H9 (cell line): ENCODE measurements at regions not wholly inside any gene's neighbourhood (a gene's known extent, or its start where the extent isn't known, plus 50 kb on each side); places are given as distances from the start of the nearest gene placed in this dataset.

Experiments used
- DNase-seq: peaks from one replicate; pipeline ENCODE4 v3.0.0-alpha.2; 2017
- H2AFZ ChIP-seq: one replicate; pipeline ENCODE4 v1.6.1; 2013; ENCODE audit warnings: mild to moderate bottlenecking, low read length, control low read depth, moderate library complexity
- H2AK5ac ChIP-seq: 2 replicates; pipeline ENCODE4 v1.6.1; 2013; ENCODE audit warnings: low read length, control low read depth, mixed read lengths; ENCODE audit not compliant: insufficient read length
- H2BK120ac ChIP-seq: one replicate; pipeline ENCODE4 v1.6.1; 2013; ENCODE audit warnings: low read depth, mild to moderate bottlenecking, low read length, control low read depth, inconsistent platforms; ENCODE audit not compliant: poor library complexity, severe bottlenecking
- H2BK12ac ChIP-seq: 2 replicates; pipeline ENCODE4 v1.6.1; 2013; ENCODE audit warnings: low read length, control low read depth, mixed read lengths, low read depth; ENCODE audit not compliant: insufficient read length
- H2BK15ac ChIP-seq: 2 replicates; pipeline ENCODE4 v1.6.1; 2013; ENCODE audit warnings: low read depth, low read length, control low read depth
- H2BK20ac ChIP-seq: one replicate; pipeline ENCODE4 v1.6.1; 2013; ENCODE audit warnings: low read depth, mild to moderate bottlenecking, low read length, control low read depth, inconsistent platforms; ENCODE audit not compliant: poor library complexity, severe bottlenecking
- H2BK5ac ChIP-seq: 2 replicates; pipeline ENCODE4 v1.6.1; 2013; ENCODE audit warnings: low read length, control low read depth, mixed read lengths; ENCODE audit not compliant: insufficient read length
- H3K14ac ChIP-seq: 2 replicates; pipeline ENCODE4 v1.6.1; 2013; ENCODE audit warnings: low read length, control low read depth; ENCODE audit not compliant: insufficient read depth
- H3K18ac ChIP-seq: 2 replicates; pipeline ENCODE4 v1.6.1; 2013; ENCODE audit warnings: low read depth, mild to moderate bottlenecking, mixed read lengths, low read length, control low read depth; ENCODE audit not compliant: insufficient read length
- H3K23ac ChIP-seq: 2 replicates; pipeline ENCODE4 v1.6.1; 2013; ENCODE audit warnings: low read length, control low read depth, mixed read lengths, low read depth; ENCODE audit not compliant: insufficient read length
- H3K23me2 ChIP-seq: 2 replicates; pipeline ENCODE4 v1.6.1; 2013; ENCODE audit warnings: low read depth, mild to moderate bottlenecking, mixed read lengths, low read length, control low read depth; ENCODE audit not compliant: insufficient read length, poor library complexity, severe bottlenecking
- H3K27ac ChIP-seq: 2 replicates; pipeline ENCODE4 v1.5.1; 2013; ENCODE audit warnings: low read length, control low read depth, mixed read lengths, low read depth; ENCODE audit not compliant: insufficient read length
- H3K27me3 ChIP-seq: 2 replicates; pipeline ENCODE4 v1.6.1; 2013; ENCODE audit warnings: low read length, control low read depth, inconsistent platforms; ENCODE audit not compliant: insufficient read depth
- H3K4ac ChIP-seq: 2 replicates; pipeline ENCODE4 v1.6.1; 2013; ENCODE audit warnings: low read depth, mild to moderate bottlenecking, control low read depth, inconsistent platforms, low read length, moderate library complexity
- H3K4me1 ChIP-seq: 2 replicates; pipeline ENCODE4 v1.6.1; 2013; ENCODE audit warnings: low read length, control low read depth, inconsistent platforms; ENCODE audit not compliant: insufficient read depth
- H3K4me2 ChIP-seq: 2 replicates; pipeline ENCODE4 v1.6.1; 2013; ENCODE audit warnings: low read length, control low read depth, mixed read lengths; ENCODE audit not compliant: insufficient read length, insufficient read depth
- H3K56ac ChIP-seq: 2 replicates; pipeline ENCODE4 v1.6.1; 2013; ENCODE audit warnings: low read depth, mild to moderate bottlenecking, mixed read lengths, low read length, control low read depth; ENCODE audit not compliant: insufficient read length
- H3K79me1 ChIP-seq: 2 replicates; pipeline ENCODE4 v1.6.1; 2013; ENCODE audit warnings: low read depth, mild to moderate bottlenecking, moderate library complexity, low read length, control low read depth, inconsistent platforms; ENCODE audit not compliant: insufficient read depth, poor library complexity, severe bottlenecking
- H3K79me2 ChIP-seq: 2 replicates; pipeline ENCODE4 v1.6.1; 2013; ENCODE audit warnings: low read length, control low read depth, inconsistent platforms; ENCODE audit not compliant: insufficient read depth
- H3K9ac ChIP-seq: 2 replicates; pipeline ENCODE4 v1.6.1; 2013; ENCODE audit warnings: low read length, control low read depth, mixed read lengths; ENCODE audit not compliant: insufficient read length; ENCODE audit errors: extremely low read depth
- H3K9me3 ChIP-seq: one replicate; pipeline ENCODE4 v1.6.1; 2013; ENCODE audit warnings: low read depth, low read length, inconsistent platforms; ENCODE audit not compliant: control insufficient read depth
- H3T11ph ChIP-seq: one replicate; pipeline ENCODE4 v1.6.1; 2013; ENCODE audit warnings: mild to moderate bottlenecking, low read length, control low read depth, inconsistent platforms
- H4K20me1 ChIP-seq: one replicate; pipeline ENCODE4 v1.6.1; 2013; ENCODE audit not compliant: control insufficient read depth, insufficient read length, insufficient read depth
- H4K5ac ChIP-seq: 2 replicates; pipeline ENCODE4 v1.6.1; 2013; ENCODE audit warnings: low read depth, mild to moderate bottlenecking, mixed read lengths, low read length, control low read depth; ENCODE audit not compliant: insufficient read length
- H4K8ac ChIP-seq: replicated peaks from 2 replicates; pipeline ENCODE4 v1.6.1; 2013; ENCODE audit warnings: low read length, control low read depth, mixed read lengths, low read depth; ENCODE audit not compliant: insufficient read length
- H4K91ac ChIP-seq: 2 replicates; pipeline ENCODE4 v1.6.1; 2013; ENCODE audit warnings: low read depth, mild to moderate bottlenecking, moderate library complexity, mixed read lengths, low read length, control low read depth; ENCODE audit not compliant: insufficient read length
- H3K27ac Mint-ChIP-seq, 3 experiments: 2 replicates in 2 of 3; 3 replicates in 1 of 3; pipeline ENCODE4 v1.8.0; 2020 to 2021; ENCODE audit warnings: mixed read lengths in 3 of 3, mild to moderate bottlenecking in 1 of 3, moderate library complexity in 1 of 3
- H3K27me3 Mint-ChIP-seq: 2 replicates; pipeline ENCODE4 v1.8.0; 2021; ENCODE audit warnings: low read depth, mild to moderate bottlenecking, moderate library complexity, mixed read lengths
- H3K36me3 Mint-ChIP-seq, 3 experiments: 2 replicates in 2 of 3; 3 replicates in 1 of 3; pipeline ENCODE4 v1.8.0; 2020 to 2021; ENCODE audit warnings: low read depth in 3 of 3, mixed read lengths in 3 of 3; ENCODE audit not compliant: insufficient read depth in 1 of 3
- H3K4me1 Mint-ChIP-seq, 2 experiments: 2 replicates each; pipeline ENCODE4 v1.8.0; 2020; ENCODE audit warnings: mixed read lengths in 2 of 2
- H3K4me3 Mint-ChIP-seq, 2 experiments: 2 replicates in 1 of 2; 3 replicates in 1 of 2; pipeline ENCODE4 v1.8.0; 2020 to 2021; ENCODE audit warnings: mild to moderate bottlenecking in 2 of 2, mixed read lengths in 2 of 2, moderate library complexity in 1 of 2
- H3K9me3 Mint-ChIP-seq, 2 experiments: 2 replicates in 1 of 2; 3 replicates in 1 of 2; pipeline ENCODE4 v1.8.0; 2020; ENCODE audit warnings: mild to moderate bottlenecking in 2 of 2, mixed read lengths in 2 of 2, moderate library complexity in 1 of 2
- CTCF ChIP-seq: fragments of 200-600 bp; sonication (generic); conservative IDR thresholded peaks from 3 replicates; pipeline ENCODE4 v1.8.0; 2021; ENCODE audit warnings: antibody characterized with exemption, mild to moderate bottlenecking

GRCh38 chr4:30450474-30450873 lies 269.7 kb upstream of the PCDH7 start:
- H2AK5ac ChIP-seq, result no peak overlapping the region

More at GRCh38 chr4:30450474-30450873, 269.7 kb upstream of the PCDH7 start:
- H2BK15ac ChIP-seq, result no peak overlapping the region
- no peak for DNase-seq
- no peak overlapping the region for H4K8ac ChIP-seq
- H3K27ac ChIP-seq, result no peak overlapping the region
- Mint-ChIP-seq H3K27ac (no peak overlapping the region), H3K9me3 (no peaks in the 10 kb centered on the region; a peak in 1 of 5 replicates), H3K4me1 (no peaks in the 10 kb centered on the region), H3K36me3 (peaks cover 0 to 9% (median 0%) of the 10 kb centered on the region in 3 experiments; a peak in 1 of 7 replicates), H3K4me3 (no peak overlapping the region), H3K27me3 (no peaks in the 10 kb centered on the region)
- H4K20me1 ChIP-seq, result no peaks in the 10 kb centered on the region
- no peak overlapping the region for H4K91ac ChIP-seq
- H3K9ac ChIP-seq, result no peak overlapping the region
- no peak overlapping the region for H3K4ac ChIP-seq
- H3K18ac ChIP-seq, result no peak overlapping the region
- no peak overlapping the region for H2BK120ac ChIP-seq
- H3K23ac ChIP-seq, result no peak overlapping the region
- H2AFZ ChIP-seq, result no peak overlapping the region
- H2BK12ac ChIP-seq, result no peak overlapping the region
- no peak overlapping the region for H3K56ac ChIP-seq
- no peaks in the 10 kb centered on the region for H3K9me3 ChIP-seq
- H3K27me3 ChIP-seq, result no peaks in the 10 kb centered on the region
- no peak overlapping the region for H4K5ac ChIP-seq
- no peaks in the 10 kb centered on the region for H3K23me2 ChIP-seq
- no peaks in the 10 kb centered on the region for H3K4me1 ChIP-seq
- H3T11ph ChIP-seq, result no peak overlapping the region
- no peak overlapping the region for H2BK20ac ChIP-seq
- no peaks in the 10 kb centered on the region for H3K79me1 ChIP-seq
- H2BK5ac ChIP-seq, result no peak overlapping the region
- no peak overlapping the region for H3K4me2 ChIP-seq
- H3K79me2 ChIP-seq, result no peaks in the 10 kb centered on the region
- TF ChIP-seq CTCF, result no peak
- no peak overlapping the region for H3K14ac ChIP-seq
